B cell (primary cell): ENCODE measurements at regions not wholly inside any gene's neighbourhood (a gene's known extent, or its start where the extent isn't known, plus 50 kb on each side); places are given as distances from the start of the nearest gene placed in this dataset.

Experiments used
- ATAC-seq: fragments of 200-7000 bp; cut with Tn5 transposase; one replicate; pipeline ENCODE4 v1.10.0; 2021; ENCODE audit warnings: low read depth, mild to moderate bottlenecking, moderate number of reproducible peaks, moderate library complexity
- CTCF ChIA-PET: fragments of 350-600 bp; sonication (Branson Sonifier 250); formaldehyde crosslinking; loops from one replicate; lab custom pipeline; 2021; ENCODE audit warnings: antibody characterized with exemption, inconsistent platforms; lab: Charles Lee
- POLR2A ChIA-PET: fragments of 350-600 bp; sonication (Branson Sonifier 250); formaldehyde crosslinking; loops from one replicate; lab custom pipeline; 2021; ENCODE audit warnings: antibody characterized with exemption; lab: Charles Lee
- DNase-seq: peaks from one replicate; pipeline ENCODE4 v3.0.0; 2013
- H2AFZ ChIP-seq: 2 replicates; pipeline ENCODE4 v1.6.1; 2012; ENCODE audit warnings: mild to moderate bottlenecking, low read depth, low read length; ENCODE audit not compliant: insufficient read depth, poor library complexity, severe bottlenecking
- H3K27ac ChIP-seq, 2 donors: 1 replicate in 1 of 2; 2 replicates in 1 of 2; pipeline ENCODE4 v1.5.1; 2012 to 2013; ENCODE audit warnings: low read length in 2 of 2, mild to moderate bottlenecking in 2 of 2, moderate library complexity in 1 of 2
- H3K27me3 ChIP-seq, 4 experiments: fragments of 200-600 bp in 1 of 4; sonication (generic) in 1 of 4; replicated peaks in 1 of 4; 1 replicate in 2 of 4; 2 replicates in 2 of 4; pipeline versions ENCODE4 v1.6.1 to v1.7.0; 2013 to 2016; ENCODE audit warnings: low read length in 3 of 4, mild to moderate bottlenecking in 2 of 4, mixed read lengths in 1 of 4, moderate library complexity in 1 of 4; ENCODE audit not compliant: insufficient read depth in 4 of 4, control insufficient read depth in 3 of 4; ENCODE audit errors: control extremely low read depth in 1 of 4
- H3K36me3 ChIP-seq, 2 experiments: replicated peaks in 1 of 2; 1 replicate in 1 of 2; 2 replicates in 1 of 2; pipeline versions ENCODE4 v1.6.1 to v1.7.1; 2013; ENCODE audit warnings: low read length in 1 of 2; ENCODE audit not compliant: insufficient read depth in 2 of 2, control insufficient read depth in 1 of 2; ENCODE audit errors: control extremely low read depth in 1 of 2, extremely low read depth in 1 of 2
- H3K4me1 ChIP-seq, 2 donors: fragments of 200-600 bp in 1 of 2; sonication (generic) in 1 of 2; 1 replicate in 1 of 2; 2 replicates in 1 of 2; pipeline versions ENCODE4 v1.5.1 to v1.6.1; 2013 to 2017; ENCODE audit warnings: low read length in 2 of 2; ENCODE audit not compliant: control insufficient read depth in 2 of 2, insufficient read depth in 2 of 2
- H3K4me2 ChIP-seq: replicated peaks from 2 replicates; pipeline ENCODE3; 2012; ENCODE audit warnings: mild to moderate bottlenecking, low read depth, low read length; ENCODE audit not compliant: poor library complexity, severe bottlenecking
- H3K4me3 ChIP-seq, 5 experiments: fragments of 200-600 bp in 1 of 5; sonication (generic) in 1 of 5; 1 replicate in 3 of 5; 2 replicates in 2 of 5; pipeline versions ENCODE4 v1.5.1 to v1.7.0; 2011 to 2016; ENCODE audit warnings: low read length in 4 of 5, mild to moderate bottlenecking in 4 of 5, low read depth in 2 of 5, control low read depth in 1 of 5, moderate library complexity in 1 of 5; ENCODE audit not compliant: insufficient read depth in 1 of 5; ENCODE audit errors: control extremely low read depth in 1 of 5, extremely low read depth in 1 of 5
- H3K79me2 ChIP-seq: fragments of 200-600 bp; sonication (generic); one replicate; pipeline ENCODE4 v1.6.0; 2016; ENCODE audit warnings: low read length; ENCODE audit not compliant: control insufficient read depth, insufficient read depth
- H3K9ac ChIP-seq: fragments of 200-600 bp; sonication (generic); 2 replicates; pipeline ENCODE4 v1.6.1; 2017; ENCODE audit warnings: mild to moderate bottlenecking, low read length, moderate library complexity
- H3K9me3 ChIP-seq, 3 donors: one replicate each; pipeline versions ENCODE4 v1.6.1 to v1.7.1; 2013; ENCODE audit warnings: low read length in 2 of 3; ENCODE audit not compliant: control insufficient read depth in 2 of 3, insufficient read depth in 1 of 3; ENCODE audit errors: control extremely low read depth in 1 of 3
- H4K20me1 ChIP-seq: 2 replicates; pipeline ENCODE4 v1.6.0; 2012; ENCODE audit warnings: mild to moderate bottlenecking, low read length; ENCODE audit not compliant: insufficient read depth, control insufficient read depth, poor library complexity, severe bottlenecking
- H3K27ac Mint-ChIP-seq: one replicate; pipeline ENCODE4 v1.8.0; 2021; ENCODE audit warnings: mixed read lengths
- H3K27me3 Mint-ChIP-seq: one replicate; pipeline ENCODE4 v1.8.0; 2021; ENCODE audit warnings: mixed read lengths
- H3K4me1 Mint-ChIP-seq: one replicate; pipeline ENCODE4 v1.8.0; 2021; ENCODE audit warnings: mixed read lengths
- H3K4me3 Mint-ChIP-seq: one replicate; pipeline ENCODE4 v1.8.0; 2021; ENCODE audit warnings: mixed read lengths
- H3K9me3 Mint-ChIP-seq: one replicate; pipeline ENCODE4 v1.8.0; 2022; ENCODE audit warnings: mixed read lengths; ENCODE audit not compliant: insufficient read depth
- EZH2 ChIP-seq: IDR thresholded peaks from 2 replicates; pipeline ENCODE4 v1.6.1; 2012; ENCODE audit warnings: borderline replicate concordance, low read depth, mild to moderate bottlenecking, moderate library complexity, low read length; ENCODE audit not compliant: insufficient read depth, poor library complexity, severe bottlenecking
- WGBS: methylation state at CpG from one replicate; pipeline ENCODE4 v1.1.5; 2013; ENCODE audit warnings: missing lambda C conversion rate; ENCODE audit not compliant: insufficient coverage; 5-methylcytosine and 5-hydroxymethylcytosine counted together
- intact Hi-C: fragments of 100-400 bp; cut with micrococcal nuclease; formaldehyde crosslinking; loops from one replicate; pipeline ENCODE4 v1.10.0; 2022
- TF ChIP-seq, protein P1 (sequence below): fragments of 200-600 bp; IDR thresholded peaks from one replicate; pipeline ENCODE4 v1.8.0; 2022; ENCODE audit warnings: antibody characterized with exemption, mild to moderate bottlenecking

DNA sequence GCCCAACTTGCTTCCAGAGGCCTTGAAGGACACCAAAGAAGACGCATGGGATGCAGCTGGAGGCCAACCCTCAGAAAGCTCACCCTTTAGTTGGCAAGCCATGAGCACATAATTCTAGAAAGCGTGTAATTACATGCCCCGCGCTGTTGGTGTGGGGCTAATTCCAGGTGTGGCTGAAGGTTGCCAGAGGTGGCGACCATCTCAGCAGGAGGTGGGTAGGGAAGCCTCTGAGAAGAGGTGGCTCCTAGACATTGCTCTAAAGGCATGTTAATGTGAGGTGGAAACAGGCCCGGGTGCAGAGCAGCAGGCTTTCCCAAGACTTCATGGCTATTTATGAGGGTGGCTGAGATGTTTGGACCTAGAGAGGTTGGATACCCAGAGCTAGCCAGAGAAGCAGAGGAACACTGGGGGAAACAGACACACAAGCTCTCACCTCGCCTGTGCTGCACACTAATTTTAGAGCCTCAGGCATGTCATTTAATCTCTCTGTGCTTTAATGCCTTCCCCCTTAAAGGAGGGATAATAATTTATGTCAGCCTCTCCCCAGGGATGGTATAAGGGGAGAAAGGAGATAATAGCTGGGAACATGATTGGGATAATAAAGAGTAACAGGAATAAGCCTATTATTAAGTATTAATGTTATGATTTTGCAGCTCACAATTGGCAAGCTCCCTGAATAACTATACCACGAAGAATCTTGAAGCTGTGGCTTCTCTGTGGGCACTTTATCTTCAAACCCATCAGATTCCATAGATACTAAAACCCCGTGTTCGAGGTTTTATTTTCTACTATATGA, 60.0 kb upstream of the HELT start:
- ATAC-seq, result no peak
- Mint-ChIP-seq H3K27ac (no peak overlapping the region), H3K27me3 (peaks cover 12% of the 10 kb centered on the region), H3K4me3 (no peak overlapping the region), H3K4me1 (no peaks in the 10 kb centered on the region), H3K9me3 (no peaks in the 10 kb centered on the region)
- Histone ChIP-seq H3K4me1 (no peaks in the 10 kb centered on the region), H4K20me1 (no peaks in the 10 kb centered on the region), H3K4me3 (no peak overlapping the region), H3K36me3 (no peaks in the 10 kb centered on the region), H3K9me3 (no peaks in the 10 kb centered on the region), H3K79me2 (no peaks in the 10 kb centered on the region), H3K9ac (no peak overlapping the region), H3K27ac (no peak overlapping the region), H3K27me3 (peaks cover 0 to 10% (median 0%) of the 10 kb centered on the region in 4 experiments), H2AFZ (no peak overlapping the region), H3K4me2 (no peak overlapping the region)
- TF ChIP-seq EZH2, result no peak
- TF ChIP-seq, protein P1, sequence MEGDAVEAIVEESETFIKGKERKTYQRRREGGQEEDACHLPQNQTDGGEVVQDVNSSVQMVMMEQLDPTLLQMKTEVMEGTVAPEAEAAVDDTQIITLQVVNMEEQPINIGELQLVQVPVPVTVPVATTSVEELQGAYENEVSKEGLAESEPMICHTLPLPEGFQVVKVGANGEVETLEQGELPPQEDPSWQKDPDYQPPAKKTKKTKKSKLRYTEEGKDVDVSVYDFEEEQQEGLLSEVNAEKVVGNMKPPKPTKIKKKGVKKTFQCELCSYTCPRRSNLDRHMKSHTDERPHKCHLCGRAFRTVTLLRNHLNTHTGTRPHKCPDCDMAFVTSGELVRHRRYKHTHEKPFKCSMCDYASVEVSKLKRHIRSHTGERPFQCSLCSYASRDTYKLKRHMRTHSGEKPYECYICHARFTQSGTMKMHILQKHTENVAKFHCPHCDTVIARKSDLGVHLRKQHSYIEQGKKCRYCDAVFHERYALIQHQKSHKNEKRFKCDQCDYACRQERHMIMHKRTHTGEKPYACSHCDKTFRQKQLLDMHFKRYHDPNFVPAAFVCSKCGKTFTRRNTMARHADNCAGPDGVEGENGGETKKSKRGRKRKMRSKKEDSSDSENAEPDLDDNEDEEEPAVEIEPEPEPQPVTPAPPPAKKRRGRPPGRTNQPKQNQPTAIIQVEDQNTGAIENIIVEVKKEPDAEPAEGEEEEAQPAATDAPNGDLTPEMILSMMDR, result no peak
- intact Hi-C loops, result no loop called here
- POLR2A ChIA-PET, result no interaction called here
- 81% methylated on average over 7 of the region's 10 CpGs for WGBS
- CTCF ChIA-PET, result no interaction called here
- DNase-seq, result no peak

DNA sequence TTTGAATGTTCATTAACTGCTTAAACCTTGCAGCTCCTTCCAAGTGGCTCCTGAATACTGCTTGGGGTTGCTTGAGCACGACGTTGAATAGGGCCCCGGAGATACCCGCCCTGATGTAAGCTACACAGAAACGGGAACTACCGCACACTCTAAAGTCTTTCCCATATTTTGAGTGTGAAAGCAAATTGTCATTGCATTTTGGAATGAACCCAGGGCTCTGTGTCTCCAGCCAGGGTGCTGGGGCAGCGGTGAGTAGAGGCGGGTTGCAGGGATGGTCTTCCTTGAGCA, 59.4 kb upstream of the HELT start:
- Histone ChIP-seq H3K4me2 (no peak overlapping the region), H3K4me3 (no peak overlapping the region), H2AFZ (no peak overlapping the region), H3K9me3 (peaks cover 0 to under 1% (median 0%) of the 10 kb centered on the region in 3 donors), H3K27ac (no peak overlapping the region), H3K4me1 (no peaks in the 10 kb centered on the region), H3K9ac (no peak overlapping the region), H3K36me3 (no peaks in the 10 kb centered on the region), H3K27me3 (peaks cover 0 to 6% (median 0%) of the 10 kb centered on the region in 4 experiments), H4K20me1 (no peaks in the 10 kb centered on the region), H3K79me2 (no peaks in the 10 kb centered on the region)
- POLR2A ChIA-PET, result no interaction called here
- Mint-ChIP-seq H3K27ac (no peak overlapping the region), H3K27me3 (peaks cover 7% of the 10 kb centered on the region), H3K4me1 (no peaks in the 10 kb centered on the region), H3K9me3 (no peaks in the 10 kb centered on the region), H3K4me3 (no peak overlapping the region)
- TF ChIP-seq, protein P1, result no peak
- no peak for TF ChIP-seq EZH2
- CTCF ChIA-PET, result no interaction called here
- DNase-seq, result no peak
- no peak for ATAC-seq
- WGBS, result 28% methylated on average over 5 of the region's 8 CpGs
- intact Hi-C loops, result no loop called here
